ENCODE measurements at regions not wholly inside any gene's neighbourhood (a gene's known extent, or its start where the extent isn't known, plus 50 kb on each side); places are given as distances from the start of the nearest gene placed in this dataset.

GRCh38 chr20:52585333-52585732 lies 386.8 kb upstream of the TSHZ2 start:
- TF ChIP-seq CTCF (IDR thresholded peaks at IDR 0.05), result no peak
- no peak for TF ChIP-seq POLR2AphosphoS5 (IDR thresholded peaks at IDR 0.05)

Data from esophagus muscularis mucosa (tissue), 3 donors.